ENCODE measurements at regions not wholly inside any gene's neighbourhood (a gene's known extent, or its start where the extent isn't known, plus 50 kb on each side); places are given as distances from the start of the nearest gene placed in this dataset.

GRCh38 chr1:101520302-101520701, 283.5 kb downstream of the S1PR1 start:
- Histone ChIP-seq H2AFZ (ENCODE audit: low read length) (no peak overlapping the region), H3K36me3 (replicated peaks in 1 of 2; ENCODE audit: control insufficient read depth in 1 of 2, insufficient read depth in 2 of 2, low read length in 2 of 2) (no peaks in the 10 kb centered on the region), H3K79me2 (ENCODE audit: insufficient read depth, low read length) (no peaks in the 10 kb centered on the region), H3K27ac (ENCODE audit: extremely low read length, insufficient read depth, low read length) (no peak overlapping the region), H3K4me3 (replicated peaks in 1 of 3; ENCODE audit: insufficient read depth in 1 of 3, low read depth in 2 of 3, low read length in 3 of 3) (no peak overlapping the region), H4K20me1 (ENCODE audit: insufficient read depth, low read length) (no peaks in the 10 kb centered on the region), H3K9ac (ENCODE audit: insufficient read depth, low read depth, low read length) (no peak overlapping the region), H3K4me1 (ENCODE audit: insufficient read depth, low read length) (no peaks in the 10 kb centered on the region), H3K27me3 (ENCODE audit: control insufficient read depth in 1 of 2, insufficient read depth in 2 of 2, low read length in 2 of 2) (no peaks in the 10 kb centered on the region), H3K9me3 (ENCODE audit: low read length) (no peaks in the 10 kb centered on the region), H3K4me2 (ENCODE audit: low read depth, low read length) (no peak overlapping the region)
- 1% methylated on average over 4 of the region's 4 CpGs for WGBS (ENCODE audit: low lambda C conversion rate)
- DNase-seq (ENCODE audit: low spot score) (peak; percentile 27), FAIRE-seq (peak; percentile 62), ATAC-seq (peak; percentile 86)
- CTCF ChIA-PET (ENCODE audit: low intra/inter-chr PET ratio, low total read pairs): interaction anchor here (1.3 to 1.7 kb wide), 3 partner anchors 47 to 1995 kb away, joined by 4 to 9 read pairs (median 5); no protein-coding TSS in a partner anchor
- intact Hi-C loops (cut with micrococcal nuclease; ENCODE audit: unreplicated experiment): loop anchor here (2.0 kb wide), 1 partner anchor 914 kb away; no protein-coding TSS in a partner anchor
- no TSS peak for BruUV-seq (replicated peaks)
- in situ Hi-C loops (cut with HindIII; ENCODE audit: extremely low pct_ligation_motif_present, low pct_unique_long_range_greater_than_20kb): loop anchor here (25.0 kb wide), 3 partner anchors 917 to 1942 kb away; no protein-coding TSS in a partner anchor
- no peak for TF ChIP-seq POLR2A (IDR thresholded peaks at IDR 0.05; ENCODE audit: insufficient read depth in 1 of 2, low read depth in 2 of 2, low read length in 2 of 2)
- TF ChIP-seq STAG1 (CRISPR knock-in tag; IDR thresholded peaks at IDR 0.05): peak; percentile 82
- no peak for TF ChIP-seq ZNF318 (CRISPR knock-in tag; IDR thresholded peaks at IDR 0.05)
- TF ChIP-seq CSRNP1 (CRISPR knock-in tag; IDR thresholded peaks at IDR 0.05): no peak
- peak; percentile 32 for TF ChIP-seq SMC3 (IDR thresholded peaks at IDR 0.05; ENCODE audit: low read length)
- TF ChIP-seq CTCF (CRISPR knock-in tag; IDR thresholded peaks at IDR 0.05): peak; percentile 75
- peak; percentile 14; the same call in 1 of the 2 replicates for TF ChIP-seq RAD21 (CRISPR knock-in tag; IDR thresholded peaks at IDR 0.05)
- POLR2A ChIA-PET: no interaction called here

Data from HepG2 (cell line).